ELR (cell line): ENCODE measurements at regions not wholly inside any gene's neighbourhood (a gene's known extent, or its start where the extent isn't known, plus 50 kb on each side); places are given as distances from the start of the nearest gene placed in this dataset.
"Not testable (repeated sequence)": the region's sequence is repeated elsewhere in the genome, so short reads cannot be mapped to it uniquely, and the experiment has no call there.

Experiments used
- DNase-seq: peaks from one replicate; pipeline ENCODE4 v3.0.0-alpha.2; 2015; ENCODE audit warnings: low read depth

DNA sequence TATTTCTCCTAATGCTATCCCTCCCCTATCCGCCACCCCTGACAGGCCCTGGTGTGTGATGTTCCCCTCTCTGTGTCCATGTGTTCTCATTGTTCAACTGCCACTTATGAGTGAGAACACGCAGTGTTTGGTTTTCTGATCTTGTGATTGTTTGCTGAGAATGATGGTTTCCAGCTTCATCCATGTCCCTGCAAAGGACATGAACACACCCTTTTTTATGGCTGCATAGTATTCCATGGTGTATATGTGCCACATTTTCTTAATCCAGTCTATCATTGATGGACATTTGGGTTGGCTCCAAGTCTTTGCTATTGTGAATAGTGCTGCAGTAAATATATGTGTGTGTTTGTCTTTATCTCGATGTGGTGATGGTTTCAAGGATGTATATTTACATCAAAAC lies 353.4 kb downstream of the PTPRU start:
- not testable (repeated sequence) for DNase-seq

DNA sequence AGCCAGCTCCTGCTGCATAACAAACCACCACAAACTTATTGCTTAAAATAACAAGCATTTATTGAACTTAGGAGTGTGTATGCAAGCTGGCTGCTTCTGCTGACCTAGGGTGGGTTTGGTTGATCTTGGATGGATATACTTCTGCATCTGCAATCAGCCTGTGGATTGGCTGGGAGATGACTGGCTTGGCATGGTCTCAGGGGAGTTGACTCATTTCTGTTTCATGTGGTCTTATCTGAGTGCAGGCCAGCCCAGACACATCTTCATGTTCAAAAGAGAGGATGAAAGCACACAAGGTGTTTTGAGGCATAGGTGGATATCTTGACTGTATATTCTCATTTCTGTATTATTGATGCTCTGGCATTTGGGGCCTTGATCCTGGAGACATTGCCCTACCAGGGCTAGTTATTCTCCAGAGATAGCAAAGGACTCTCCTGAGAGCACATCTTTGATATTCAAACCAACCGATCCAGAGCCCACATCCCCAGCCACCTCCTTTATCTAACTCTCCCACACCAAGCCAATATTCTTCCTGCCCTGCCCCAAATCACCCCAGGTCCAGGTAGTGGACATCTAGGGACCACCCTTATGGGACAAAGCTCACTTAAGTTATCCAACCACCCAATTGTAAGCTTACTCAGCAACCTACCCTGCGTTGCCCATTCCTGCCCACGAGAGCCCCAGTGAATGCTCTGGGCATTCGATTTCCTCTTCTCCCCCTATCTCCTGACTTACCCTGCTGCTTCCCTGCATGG lies 350.8 kb downstream of the PTPRU start:
- peak; percentile 59 for DNase-seq

DNA sequence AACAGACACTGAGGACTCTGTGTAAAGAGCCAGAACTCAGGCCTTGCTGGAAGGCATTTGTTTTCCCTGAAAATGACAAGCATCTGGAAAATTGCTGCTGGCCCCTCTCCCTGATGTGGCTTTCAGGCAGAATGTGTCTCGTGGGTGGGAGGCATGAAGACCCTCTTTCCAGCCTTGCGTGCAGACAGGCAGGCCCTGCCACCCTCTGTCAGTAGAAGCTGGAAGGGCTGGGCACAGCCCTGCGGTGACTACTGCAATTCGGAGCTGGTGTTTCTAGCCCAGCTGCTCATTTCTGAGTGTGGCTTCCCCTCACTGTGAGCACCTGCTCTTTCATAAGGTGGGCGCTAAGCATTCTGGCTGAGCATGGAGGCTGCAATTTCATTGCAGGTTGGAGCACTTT lies 349.9 kb downstream of the PTPRU start:
- no peak for DNase-seq

GRCh38 chr1:29585656-29586055 lies 349.3 kb downstream of the PTPRU start:
- DNase-seq: no peak

GRCh38 chr1:29585201-29585600 lies 348.9 kb downstream of the PTPRU start:
- DNase-seq: no peak

DNA sequence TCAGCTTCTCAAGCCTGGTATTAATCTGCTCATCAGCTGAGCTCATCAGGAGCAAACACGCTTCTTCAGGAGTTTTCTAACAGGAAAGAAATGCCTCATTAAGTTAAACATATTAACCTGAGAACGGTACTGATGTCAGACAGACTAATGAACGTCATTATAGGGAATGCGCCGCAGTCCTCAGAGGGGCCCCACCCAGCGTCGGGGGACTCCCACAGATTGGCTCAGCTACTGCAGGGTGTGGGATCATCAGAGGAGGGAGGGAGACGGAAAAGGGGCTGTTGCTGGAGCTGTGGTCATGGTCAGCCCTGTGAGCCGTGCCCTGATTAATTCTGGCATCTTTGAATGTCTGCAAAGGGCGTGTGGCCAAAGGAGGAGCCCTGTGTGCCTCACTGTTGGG lies 348.5 kb downstream of the PTPRU start:
- no peak for DNase-seq

DNA sequence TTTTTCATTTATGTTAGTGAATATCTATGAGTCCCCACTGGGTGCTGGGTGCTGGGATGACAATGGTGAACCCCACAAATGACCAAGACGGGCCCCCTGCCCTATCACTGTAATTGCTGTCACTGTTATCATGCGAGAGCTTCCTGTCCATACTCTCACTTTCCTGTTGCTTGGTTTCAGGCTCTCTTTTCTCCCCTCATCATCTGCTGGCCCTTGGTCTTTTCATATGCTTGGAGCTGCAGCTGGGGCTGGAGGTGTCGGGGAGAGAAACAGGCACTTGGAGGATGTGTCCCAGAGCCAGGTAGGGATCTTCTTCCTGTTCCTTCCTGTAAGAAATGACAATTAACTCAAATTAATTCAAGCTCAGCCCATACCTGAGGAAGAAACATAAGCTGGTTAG lies 348.0 kb downstream of the PTPRU start:
- no peak for DNase-seq

DNA sequence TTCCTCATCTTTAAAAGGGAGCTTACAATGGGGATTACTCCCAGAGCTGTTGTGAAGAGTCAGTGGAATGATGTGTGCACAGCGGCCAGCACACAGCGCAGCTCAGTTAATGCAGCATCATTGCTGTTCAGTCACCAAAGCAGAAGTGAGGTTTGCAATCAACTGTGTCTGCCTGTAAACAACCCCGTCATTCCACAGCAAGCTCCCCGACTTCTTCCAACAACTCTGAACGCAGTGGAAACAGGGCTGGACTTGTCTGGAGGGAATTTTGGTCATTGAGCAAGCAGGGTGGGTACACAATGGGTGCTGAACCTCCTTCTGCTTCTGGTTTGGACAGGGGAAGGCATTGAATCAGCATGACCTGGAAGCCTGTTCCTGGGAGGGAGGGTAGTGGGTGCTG lies 347.4 kb downstream of the PTPRU start:
- DNase-seq: no peak

- DNase-seq: no peak
Measured at GRCh38 chr1:29581256-29581655, 344.9 kb downstream of the PTPRU start.

GRCh38 chr1:29579821-29580425 lies 343.6 kb downstream of the PTPRU start:
- DNase-seq: peak; percentile 78

GRCh38 chr1:29577512-29577911 lies 341.2 kb downstream of the PTPRU start:
- DNase-seq: no peak

DNA sequence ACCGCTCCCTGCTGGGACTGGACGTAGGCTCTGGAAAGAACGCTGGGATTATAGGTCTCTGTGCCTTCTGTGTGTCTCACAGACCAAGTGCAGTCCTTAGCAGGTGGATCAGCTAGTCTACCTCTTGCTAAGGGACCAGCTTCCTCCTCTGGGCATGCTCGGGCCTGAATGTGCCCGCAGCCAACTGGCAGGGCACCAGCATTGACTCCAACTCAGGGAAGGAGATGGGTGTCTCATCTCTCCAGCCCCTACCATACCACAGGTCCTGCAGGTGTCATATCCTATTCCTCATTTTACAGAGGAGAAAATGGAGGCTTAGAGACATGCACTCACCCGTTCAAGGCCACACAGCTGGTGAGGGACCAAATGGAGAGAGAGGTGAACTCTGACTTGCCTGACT lies 340.2 kb downstream of the PTPRU start:
- no peak for DNase-seq

DNA sequence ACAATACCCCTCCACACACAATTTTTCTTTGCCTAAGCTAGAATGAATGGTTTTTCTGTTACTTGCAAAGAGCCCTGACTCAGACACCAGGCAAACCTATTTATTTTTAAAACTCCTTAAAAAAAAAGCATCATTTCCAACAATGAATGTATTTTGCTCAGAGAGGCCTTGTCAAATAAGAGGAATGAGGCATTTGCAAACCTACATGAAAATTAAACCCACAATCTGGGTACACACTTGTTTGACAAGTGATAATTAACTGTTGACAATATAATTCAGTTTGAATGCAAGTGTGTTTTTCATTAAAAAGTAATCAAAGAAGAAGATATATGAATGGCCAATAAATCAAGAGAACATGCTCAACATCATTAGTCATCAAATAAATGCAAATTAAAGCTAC lies 339.5 kb downstream of the PTPRU start:
- DNase-seq: no peak

DNA sequence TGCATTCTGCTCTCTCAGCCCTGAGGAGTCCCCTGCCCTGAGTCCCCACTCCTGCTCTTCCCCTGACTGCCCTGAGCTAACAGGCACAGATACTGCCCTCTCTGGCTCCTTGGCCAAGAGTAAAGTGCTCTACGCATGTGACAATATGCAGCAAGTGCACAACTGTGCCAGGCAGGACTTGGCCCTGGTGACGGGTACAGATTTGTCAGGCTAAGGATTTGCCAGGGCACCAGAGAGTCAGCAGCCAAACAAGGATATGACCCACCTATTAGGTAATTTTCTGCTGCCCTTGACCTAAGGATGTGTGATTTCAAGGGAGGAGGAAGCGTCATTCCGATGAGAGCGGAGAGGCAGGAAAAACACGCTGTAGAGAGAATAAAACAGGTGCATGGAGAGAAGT lies 339.0 kb downstream of the PTPRU start:
- no peak for DNase-seq

DNA sequence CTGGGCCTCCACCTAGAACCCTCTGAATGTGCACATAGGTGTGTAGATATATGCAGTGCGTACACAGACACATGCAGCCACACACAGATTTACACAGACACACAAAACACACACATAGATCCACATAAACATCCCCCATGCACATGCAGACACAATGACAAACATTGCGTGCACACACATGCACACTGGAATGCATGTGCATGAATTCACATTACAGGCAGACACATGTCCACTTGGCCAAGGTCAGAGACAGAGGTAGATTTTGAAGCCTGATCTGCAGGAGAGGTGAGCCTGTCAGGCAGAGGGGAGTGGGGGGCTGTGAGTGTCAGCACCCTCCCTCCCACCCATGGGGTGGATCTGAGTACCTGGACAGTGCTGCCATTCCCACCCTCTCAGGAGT lies 338.5 kb downstream of the PTPRU start:
- no peak for DNase-seq

- peak; percentile 100 for DNase-seq
Measured at GRCh38 chr1:29569971-29570634, 333.8 kb downstream of the PTPRU start.

- no peak for DNase-seq
Measured at GRCh38 chr1:29567257-29567656, 330.9 kb downstream of the PTPRU start.

DNA sequence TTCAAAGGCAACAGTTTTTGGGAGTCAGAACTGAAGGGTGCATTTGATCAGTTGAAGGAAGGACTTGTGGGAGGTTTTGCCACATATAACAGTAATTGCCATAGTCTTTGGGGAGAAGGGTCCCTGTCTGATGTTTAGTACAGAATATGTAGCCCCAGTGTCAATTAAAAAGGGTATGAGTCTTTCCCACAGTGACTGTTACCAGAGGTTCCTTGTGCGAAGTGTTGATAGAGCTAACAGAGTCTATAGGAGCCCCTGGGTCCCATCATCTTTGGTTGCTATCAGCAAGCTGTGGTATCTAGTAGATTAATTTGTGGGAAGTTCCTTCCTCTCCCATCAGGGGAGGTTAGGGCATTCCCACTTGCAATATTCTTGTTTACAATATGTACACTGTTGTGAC lies 329.2 kb downstream of the PTPRU start:
- DNase-seq: no peak

- DNase-seq: peak; percentile 74
Measured at GRCh38 chr1:29563571-29563970, 327.2 kb downstream of the PTPRU start.

GRCh38 chr1:29563092-29563491 lies 326.8 kb downstream of the PTPRU start:
- peak; percentile 11 for DNase-seq

DNA sequence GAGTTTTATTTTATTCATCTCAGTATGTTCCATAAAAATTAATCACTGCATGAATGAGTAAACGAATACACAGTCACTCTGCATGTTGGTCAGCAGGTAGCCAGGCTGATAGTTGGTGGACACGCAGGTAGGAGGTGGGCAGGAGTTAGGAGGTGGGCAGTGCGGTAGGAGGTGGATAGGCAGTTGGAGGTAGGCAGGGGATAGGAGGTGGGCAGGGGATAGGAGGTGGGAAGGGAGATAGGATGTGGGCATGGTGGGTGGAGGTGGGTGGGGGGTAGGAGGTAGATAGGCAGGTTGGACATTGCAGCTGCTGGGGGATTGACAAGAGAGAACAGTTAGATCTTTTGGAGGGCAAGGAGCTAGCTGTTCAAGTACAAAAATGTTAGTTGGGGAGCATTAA lies 322.7 kb downstream of the PTPRU start:
- DNase-seq: no peak

- no peak for DNase-seq
Measured at GRCh38 chr1:29557701-29558600, 321.6 kb downstream of the PTPRU start.
